ENCODE measurements at regions not wholly inside any gene's neighbourhood (a gene's known extent, or its start where the extent isn't known, plus 50 kb on each side); places are given as distances from the start of the nearest gene placed in this dataset.

DNA sequence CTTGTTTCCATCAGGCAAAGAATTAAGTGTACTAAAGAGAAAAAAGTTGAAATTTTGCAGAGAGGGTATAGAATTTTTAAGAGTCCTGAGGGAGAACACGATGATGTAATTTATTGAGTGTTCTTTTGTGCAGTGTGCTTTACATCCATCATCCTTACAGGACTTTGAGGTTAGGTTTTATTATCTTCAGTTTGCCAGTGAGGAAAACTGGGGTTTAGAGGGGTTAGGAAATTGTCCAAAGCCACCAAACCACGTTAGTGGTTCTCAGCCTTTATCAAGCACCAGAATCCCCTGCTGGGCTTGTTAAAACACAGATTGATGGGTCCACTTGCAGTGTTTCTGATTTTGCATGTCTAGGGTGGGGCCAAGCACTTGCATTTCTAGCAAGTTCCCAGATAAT, 277.5 kb downstream of the KCNS3 start:
- no peak for TF ChIP-seq POLR2AphosphoS5 (IDR thresholded peaks at IDR 0.05; ENCODE audit: low read depth, low read length)
- TF ChIP-seq POLR2A (IDR thresholded peaks at IDR 0.05; ENCODE audit: low read depth, low read length) = no peak
